OCI-LY7 (cell line): ENCODE measurements at regions not wholly inside any gene's neighbourhood (a gene's known extent, or its start where the extent isn't known, plus 50 kb on each side); places are given as distances from the start of the nearest gene placed in this dataset.

ENCODE experiments used
- BruUV-seq: library from RNA; stranded (reverse); fragments of 400-500 nt; replicated peaks from 2 replicates; lab custom pipeline; 2021; lab: Mats Ljungman, UMichigan
- CTCF ChIA-PET: fragments of 300-600 bp; sonication (Branson Sonifier 250); formaldehyde crosslinking; loops from one replicate; lab custom pipeline; 2022; ENCODE audit warnings: antibody characterized with exemption; ENCODE audit not compliant: unreplicated experiment; lab: Charles Lee
- POLR2A ChIA-PET: fragments of 300-600 bp; sonication (Branson Sonifier 250); formaldehyde crosslinking; loops from one replicate; lab custom pipeline; 2022; ENCODE audit warnings: antibody characterized with exemption; lab: Charles Lee
- DNase-seq: peaks from one replicate; pipeline ENCODE4 v3.0.0-alpha.2; 2015; ENCODE audit warnings: low spot score
- H2AFZ ChIP-seq: fragments of 200-600 bp; sonication (generic), shearing (Covaris generic); 2 replicates; pipeline ENCODE4 v1.6.1; 2014; ENCODE audit warnings: mild to moderate bottlenecking, antibody characterized with exemption, low read length, moderate library complexity
- H3K27ac ChIP-seq: fragments of 200-600 bp; sonication (generic); 2 replicates; pipeline ENCODE4 v1.5.1; 2014; ENCODE audit warnings: mixed run types, low read depth, mild to moderate bottlenecking, moderate library complexity, low read length, inconsistent platforms; ENCODE audit not compliant: poor library complexity, severe bottlenecking
- H3K36me3 ChIP-seq: fragments of 200-600 bp; sonication (generic); 2 replicates; pipeline ENCODE4 v1.6.1; 2014; ENCODE audit warnings: mild to moderate bottlenecking, antibody characterized with exemption, low read length, moderate library complexity, mixed read lengths; ENCODE audit not compliant: insufficient read depth
- H3K4me1 ChIP-seq: fragments of 200-600 bp; sonication (generic); 2 replicates; pipeline ENCODE4 v1.5.1; 2014; ENCODE audit warnings: mild to moderate bottlenecking, low read length; ENCODE audit not compliant: insufficient read depth, poor library complexity, severe bottlenecking
- H3K4me2 ChIP-seq: fragments of 200-600 bp; sonication (generic); 2 replicates; pipeline ENCODE4 v1.6.1; 2014; ENCODE audit warnings: mild to moderate bottlenecking, low read length
- H3K4me3 ChIP-seq: fragments of 200-600 bp; sonication (generic); 2 replicates; pipeline ENCODE4 v1.5.1; 2014; ENCODE audit warnings: mild to moderate bottlenecking, low read depth, low read length; ENCODE audit not compliant: poor library complexity, severe bottlenecking
- H3K79me2 ChIP-seq: fragments of 200-600 bp; sonication (generic); 2 replicates; pipeline ENCODE4 v1.6.1; 2016; ENCODE audit warnings: low read depth, mild to moderate bottlenecking, low read length, moderate library complexity, mixed read lengths; ENCODE audit not compliant: insufficient read depth
- H3K9me2 ChIP-seq: fragments of 200-600 bp; sonication (generic); 2 replicates; pipeline ENCODE4 v1.6.1; 2016; ENCODE audit warnings: mild to moderate bottlenecking, low read length, mixed read lengths; ENCODE audit not compliant: insufficient read depth
- H3K9me3 ChIP-seq: fragments of 200-600 bp; sonication (generic); 2 replicates; pipeline ENCODE4 v1.6.1; 2014; ENCODE audit warnings: mild to moderate bottlenecking, mixed run types, low read length, mixed read lengths
- H4K20me1 ChIP-seq: fragments of 200-600 bp; sonication (generic); 2 replicates; pipeline ENCODE4 v1.6.1; 2014; ENCODE audit warnings: mild to moderate bottlenecking, antibody characterized with exemption, low read length, moderate library complexity, mixed read lengths; ENCODE audit not compliant: insufficient read depth
- EZH2phosphoT487 ChIP-seq: fragments of 200-600 bp; sonication (generic); IDR thresholded peaks from 2 replicates; pipeline ENCODE4 v1.6.1; 2018; ENCODE audit warnings: low read depth, borderline replicate concordance, mild to moderate bottlenecking, mixed run types, antibody characterized with exemption, low read length, moderate library complexity, mixed read lengths
- intact Hi-C: fragments of 100-400 bp; cut with micrococcal nuclease; formaldehyde crosslinking; loops from one replicate; pipeline ENCODE4 v1.10.0; 2022; ENCODE audit not compliant: unreplicated experiment
- TF ChIP-seq, protein P1 (sequence below): fragments of 200-600 bp; sonication (generic); conservative IDR thresholded peaks from 2 replicates; pipeline ENCODE4 v1.5.1; 2014; ENCODE audit warnings: mild to moderate bottlenecking, antibody characterized with exemption, low read length, moderate library complexity, mixed read lengths

DNA sequence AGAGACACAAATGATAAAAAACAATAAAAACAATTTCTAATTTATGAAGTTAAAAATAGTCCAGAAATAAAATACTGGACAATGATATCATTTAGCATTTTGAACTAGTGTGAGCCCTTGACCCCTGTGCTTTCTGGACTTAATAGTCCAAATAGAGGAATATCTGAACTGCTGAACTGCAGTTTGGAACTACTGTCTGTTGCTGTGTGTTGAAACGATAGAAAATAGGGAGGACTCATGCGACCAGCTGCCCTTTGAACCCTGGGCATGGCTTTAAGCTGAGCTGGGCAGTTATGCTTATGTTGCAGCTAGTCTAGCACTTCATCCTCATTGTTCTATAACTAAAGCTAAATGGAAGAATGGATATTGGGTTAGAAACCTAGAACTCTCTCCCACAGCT is 99.5 kb downstream of the FMR1NB start:
- Histone ChIP-seq H3K9me3 (no peaks in the 10 kb centered on the region), H3K4me3 (no peak overlapping the region), H3K79me2 (no peaks in the 10 kb centered on the region), H3K9me2 (no peaks in the 10 kb centered on the region), H3K27ac (no peak overlapping the region), H3K36me3 (no peaks in the 10 kb centered on the region), H4K20me1 (no peaks in the 10 kb centered on the region), H3K4me1 (no peaks in the 10 kb centered on the region), H3K4me2 (no peak overlapping the region), H2AFZ (no peak overlapping the region)
- DNase-seq: no peak
- intact Hi-C loops: no loop called here
- BruUV-seq: no TSS peak
- POLR2A ChIA-PET: no interaction called here
- CTCF ChIA-PET: no interaction called here
- no peak for TF ChIP-seq EZH2phosphoT487
- TF ChIP-seq, protein P1, sequence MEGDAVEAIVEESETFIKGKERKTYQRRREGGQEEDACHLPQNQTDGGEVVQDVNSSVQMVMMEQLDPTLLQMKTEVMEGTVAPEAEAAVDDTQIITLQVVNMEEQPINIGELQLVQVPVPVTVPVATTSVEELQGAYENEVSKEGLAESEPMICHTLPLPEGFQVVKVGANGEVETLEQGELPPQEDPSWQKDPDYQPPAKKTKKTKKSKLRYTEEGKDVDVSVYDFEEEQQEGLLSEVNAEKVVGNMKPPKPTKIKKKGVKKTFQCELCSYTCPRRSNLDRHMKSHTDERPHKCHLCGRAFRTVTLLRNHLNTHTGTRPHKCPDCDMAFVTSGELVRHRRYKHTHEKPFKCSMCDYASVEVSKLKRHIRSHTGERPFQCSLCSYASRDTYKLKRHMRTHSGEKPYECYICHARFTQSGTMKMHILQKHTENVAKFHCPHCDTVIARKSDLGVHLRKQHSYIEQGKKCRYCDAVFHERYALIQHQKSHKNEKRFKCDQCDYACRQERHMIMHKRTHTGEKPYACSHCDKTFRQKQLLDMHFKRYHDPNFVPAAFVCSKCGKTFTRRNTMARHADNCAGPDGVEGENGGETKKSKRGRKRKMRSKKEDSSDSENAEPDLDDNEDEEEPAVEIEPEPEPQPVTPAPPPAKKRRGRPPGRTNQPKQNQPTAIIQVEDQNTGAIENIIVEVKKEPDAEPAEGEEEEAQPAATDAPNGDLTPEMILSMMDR: no peak

DNA sequence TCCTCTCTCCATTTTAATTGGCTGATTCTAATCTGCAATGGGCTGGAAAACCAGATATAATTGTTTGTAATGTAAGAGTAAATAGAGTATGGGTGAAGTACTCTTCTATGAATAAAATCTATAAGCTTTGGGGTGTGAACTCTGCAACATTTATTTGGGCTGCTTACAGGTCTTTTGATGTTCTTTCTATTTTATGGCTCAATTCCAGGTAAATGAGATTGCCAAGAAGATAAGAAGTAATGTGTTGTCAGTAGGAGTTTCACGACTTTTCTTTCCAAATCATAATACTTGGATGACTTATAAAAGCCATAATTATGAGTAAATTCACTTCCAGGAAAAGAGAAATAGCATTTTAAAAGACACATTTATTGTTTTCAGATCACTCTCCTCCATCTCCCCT is 103.5 kb downstream of the FMR1NB start:
- intact Hi-C loops: no loop called here

DNA sequence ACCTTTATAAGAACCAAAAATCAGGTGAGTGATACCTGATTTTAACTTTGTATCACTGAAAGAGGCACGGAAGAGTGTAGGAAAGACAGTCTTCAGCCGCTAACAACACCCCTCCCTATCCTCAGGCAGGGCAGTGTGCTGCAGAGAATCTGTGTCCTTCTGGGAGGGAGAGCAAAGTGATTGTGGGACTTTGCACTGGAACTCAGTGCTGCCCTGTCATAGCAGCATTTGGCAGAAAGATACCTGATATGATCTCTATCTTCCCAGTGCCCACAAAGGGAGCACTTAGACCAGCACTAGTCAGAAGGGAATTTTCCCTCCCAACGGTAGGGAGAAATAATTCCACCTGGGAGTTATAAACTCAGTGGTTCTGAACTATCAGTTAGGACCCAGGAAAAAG is 139.0 kb downstream of the FMR1NB start:
- Histone ChIP-seq H3K4me3 (no peak overlapping the region), H2AFZ (no peak overlapping the region), H3K27ac (no peak overlapping the region), H4K20me1 (no peaks in the 10 kb centered on the region), H3K36me3 (no peaks in the 10 kb centered on the region), H3K4me2 (no peak overlapping the region), H3K9me3 (no peaks in the 10 kb centered on the region), H3K79me2 (no peaks in the 10 kb centered on the region), H3K9me2 (no peaks in the 10 kb centered on the region), H3K4me1 (no peaks in the 10 kb centered on the region)
- BruUV-seq: no TSS peak
- no peak for DNase-seq
- ChIA-PET POLR2A (no interaction called here), CTCF (no interaction called here)
- TF ChIP-seq EZH2phosphoT487: no peak
- TF ChIP-seq, protein P1: no peak
- intact Hi-C loops: no loop called here

More for the DNA sequence above, 103.5 kb downstream of the FMR1NB start:
- H3K79me2 ChIP-seq: no peaks in the 10 kb centered on the region
- no peak overlapping the region for H3K4me2 ChIP-seq
- H3K4me3 ChIP-seq: no peak overlapping the region
- no peak overlapping the region for H3K27ac ChIP-seq
- TF ChIP-seq, protein P1: no peak
- TF ChIP-seq EZH2phosphoT487: no peak
- ChIA-PET CTCF (no interaction called here), POLR2A (no interaction called here)
- no peaks in the 10 kb centered on the region for H3K4me1 ChIP-seq
- H3K36me3 ChIP-seq: no peaks in the 10 kb centered on the region
- no peaks in the 10 kb centered on the region for H3K9me3 ChIP-seq
- H3K9me2 ChIP-seq: no peaks in the 10 kb centered on the region
- no peak overlapping the region for H2AFZ ChIP-seq
- BruUV-seq: no TSS peak
- H4K20me1 ChIP-seq: no peaks in the 10 kb centered on the region
- no peak for DNase-seq
